ENCODE measurements at regions not wholly inside any gene's neighbourhood (a gene's known extent, or its start where the extent isn't known, plus 50 kb on each side); places are given as distances from the start of the nearest gene placed in this dataset.

- no peak overlapping the region for H2AFZ ChIP-seq (ENCODE audit: low read depth, low read length)
- dilution Hi-C loops (cut with MboI; ENCODE audit: extremely low pct_ligation_motif_present, low sequenced_read_pairs), result no loop called here
Measured at GRCh38 chr3:164208048-164208447, 870.2 kb downstream of the SI start.

More at GRCh38 chr3:164208048-164208447, 870.2 kb downstream of the SI start:
- no TSS peak for BruUV-seq (replicated peaks)
- no peaks in the 10 kb centered on the region for H4K20me1 ChIP-seq (replicated peaks; ENCODE audit: control insufficient read depth, extremely low read depth, insufficient read depth, low read length)
- TF ChIP-seq FOS (IDR thresholded peaks at IDR 0.05; ENCODE audit: borderline replicate concordance, insufficient read depth, low read length) (no peak), MYC (IDR thresholded peaks at IDR 0.05; ENCODE audit: low read depth, low read length) (no peak), EZH2 (IDR thresholded peaks at IDR 0.05; ENCODE audit: borderline replicate concordance, low read depth, low read length, severe bottlenecking) (no peak), POLR2A (IDR thresholded peaks at IDR 0.05; ENCODE audit: low read depth, low read length) (no peak), GATA2 (IDR thresholded peaks at IDR 0.05; ENCODE audit: insufficient read depth, insufficient read length, low read depth, low read length) (no peak), JUN (IDR thresholded peaks at IDR 0.05; ENCODE audit: borderline replicate concordance, insufficient read depth, insufficient read length, low read depth) (no peak), POLR2AphosphoS5 (IDR thresholded peaks at IDR 0.05; ENCODE audit: insufficient read depth, low read depth, low read length) (no peak)
- TF ChIP-seq, protein P1, sequence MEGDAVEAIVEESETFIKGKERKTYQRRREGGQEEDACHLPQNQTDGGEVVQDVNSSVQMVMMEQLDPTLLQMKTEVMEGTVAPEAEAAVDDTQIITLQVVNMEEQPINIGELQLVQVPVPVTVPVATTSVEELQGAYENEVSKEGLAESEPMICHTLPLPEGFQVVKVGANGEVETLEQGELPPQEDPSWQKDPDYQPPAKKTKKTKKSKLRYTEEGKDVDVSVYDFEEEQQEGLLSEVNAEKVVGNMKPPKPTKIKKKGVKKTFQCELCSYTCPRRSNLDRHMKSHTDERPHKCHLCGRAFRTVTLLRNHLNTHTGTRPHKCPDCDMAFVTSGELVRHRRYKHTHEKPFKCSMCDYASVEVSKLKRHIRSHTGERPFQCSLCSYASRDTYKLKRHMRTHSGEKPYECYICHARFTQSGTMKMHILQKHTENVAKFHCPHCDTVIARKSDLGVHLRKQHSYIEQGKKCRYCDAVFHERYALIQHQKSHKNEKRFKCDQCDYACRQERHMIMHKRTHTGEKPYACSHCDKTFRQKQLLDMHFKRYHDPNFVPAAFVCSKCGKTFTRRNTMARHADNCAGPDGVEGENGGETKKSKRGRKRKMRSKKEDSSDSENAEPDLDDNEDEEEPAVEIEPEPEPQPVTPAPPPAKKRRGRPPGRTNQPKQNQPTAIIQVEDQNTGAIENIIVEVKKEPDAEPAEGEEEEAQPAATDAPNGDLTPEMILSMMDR (IDR thresholded peaks at IDR 0.05; ENCODE audit: extremely low read depth in 1 of 2, insufficient read depth in 1 of 2, low read depth in 1 of 2, low read length in 2 of 2), result no peak
- TF ChIP-seq, protein P2, sequence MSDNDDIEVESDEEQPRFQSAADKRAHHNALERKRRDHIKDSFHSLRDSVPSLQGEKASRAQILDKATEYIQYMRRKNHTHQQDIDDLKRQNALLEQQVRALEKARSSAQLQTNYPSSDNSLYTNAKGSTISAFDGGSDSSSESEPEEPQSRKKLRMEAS (IDR thresholded peaks at IDR 0.05; ENCODE audit: insufficient read depth, insufficient read length), result no peak
- H3K27ac ChIP-seq (ENCODE audit: insufficient read depth, low read depth, low read length), result no peak overlapping the region
- CTCF ChIA-PET, result no interaction called here
- H3K27me3 ChIP-seq (ENCODE audit: control insufficient read depth in 2 of 2, insufficient read depth in 2 of 2, low read length in 2 of 2), result no peaks in the 10 kb centered on the region
- H3K4me2 ChIP-seq (ENCODE audit: insufficient read depth, low read length), result no peak overlapping the region
- no peaks in the 10 kb centered on the region for H3K9me3 ChIP-seq (replicated peaks; ENCODE audit: control insufficient read depth, insufficient read depth, low read length)
- H3K9me1 ChIP-seq (replicated peaks; ENCODE audit: control insufficient read depth, extremely low read depth, insufficient read depth, low read length), result no peaks in the 10 kb centered on the region
- no peak for FAIRE-seq
- H3K36me3 ChIP-seq (ENCODE audit: control insufficient read depth in 2 of 2, extremely low read depth in 1 of 2, insufficient read depth in 2 of 2, low read length in 2 of 2), result no peaks in the 10 kb centered on the region
- no peaks in the 10 kb centered on the region for H3K4me1 ChIP-seq (ENCODE audit: control insufficient read depth, extremely low read depth, insufficient read depth, low read length)
- DNase-seq (ENCODE audit: low read depth, low spot score), result no peak
- H3K4me3 ChIP-seq (replicated peaks in 1 of 3; ENCODE audit: insufficient read depth in 1 of 3, low read depth in 1 of 3, low read length in 3 of 3), result no peak overlapping the region
- POLR2A ChIA-PET, result no interaction called here
- intact Hi-C loops (cut with micrococcal nuclease), result no loop called here
- H3K79me2 ChIP-seq (ENCODE audit: control insufficient read depth, insufficient read depth, low read length), result no peaks in the 10 kb centered on the region
- H3K9ac ChIP-seq (replicated peaks; ENCODE audit: extremely low read depth, insufficient read depth, low read length), result no peak overlapping the region

All from endothelial cell of umbilical vein (primary cell).